ENCODE measurements at regions not wholly inside any gene's neighbourhood (a gene's known extent, or its start where the extent isn't known, plus 50 kb on each side); places are given as distances from the start of the nearest gene placed in this dataset.

DNA sequence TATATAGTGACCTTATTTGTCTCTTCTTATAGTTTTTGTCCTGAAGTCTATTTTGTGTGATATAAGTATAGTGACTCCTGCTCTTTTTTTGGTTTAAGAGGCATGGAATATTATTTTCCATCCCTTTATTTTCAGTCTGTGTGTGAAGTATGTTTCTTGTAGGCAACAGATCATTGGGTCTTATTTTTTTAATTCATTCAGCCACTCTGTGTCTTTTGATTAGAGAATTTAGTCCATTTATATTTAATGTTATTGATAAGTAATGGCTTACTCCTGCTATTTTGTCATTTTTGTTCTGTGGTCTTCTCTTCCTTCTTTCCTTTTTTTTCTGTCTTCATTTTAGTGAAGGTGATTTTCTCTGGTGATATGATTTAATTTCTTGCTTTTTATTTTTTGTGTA lies 51.4 kb upstream of the TOP1 start:
- no peak for FAIRE-seq
- DNase-seq (ENCODE audit: insufficient read length, low spot score) = no peak
- TF ChIP-seq POLR2A (IDR thresholded peaks at IDR 0.05; ENCODE audit: low read depth, low read length) = no peak
- TF ChIP-seq POLR2AphosphoS5 (IDR thresholded peaks at IDR 0.05; ENCODE audit: low read depth, low read length) = no peak
- TF ChIP-seq TAF1 (IDR thresholded peaks at IDR 0.05; ENCODE audit: low read depth, low read length) = no peak
- no peak for TF ChIP-seq SPI1 (IDR thresholded peaks at IDR 0.05; ENCODE audit: low read depth, low read length)
- TF ChIP-seq PAX5 (IDR thresholded peaks at IDR 0.05; ENCODE audit: insufficient read depth, low read length, severe bottlenecking) = no peak
- no peak for TF ChIP-seq POU2F2 (IDR thresholded peaks at IDR 0.05; ENCODE audit: low read depth, low read length)

DNA sequence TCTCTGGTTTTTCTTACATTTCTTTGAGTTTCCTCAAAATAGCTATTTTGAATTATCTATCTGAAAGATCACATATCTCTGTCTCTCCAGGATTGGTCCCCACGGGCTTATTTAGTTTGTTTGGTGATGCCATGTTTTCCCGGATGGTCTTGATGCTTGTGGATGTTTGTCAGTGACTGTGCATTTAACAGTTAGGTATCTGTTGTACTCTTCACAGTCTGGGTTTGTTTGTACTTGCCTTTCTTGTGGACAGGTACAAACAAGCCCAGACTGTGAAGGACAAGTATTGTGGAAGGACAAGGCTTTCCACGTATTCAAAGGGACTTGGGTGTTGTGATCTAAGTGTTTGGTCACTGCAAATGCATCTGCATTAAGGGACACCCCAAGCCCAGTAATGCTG lies 49.9 kb upstream of the TOP1 start:
- FAIRE-seq (no peak), DNase-seq (ENCODE audit: insufficient read length, low spot score) (no peak)
- TF ChIP-seq TAF1 (IDR thresholded peaks at IDR 0.05; ENCODE audit: low read depth, low read length) (no peak), POU2F2 (IDR thresholded peaks at IDR 0.05; ENCODE audit: low read depth, low read length) (no peak), PAX5 (IDR thresholded peaks at IDR 0.05; ENCODE audit: insufficient read depth, low read length, severe bottlenecking) (no peak), POLR2A (IDR thresholded peaks at IDR 0.05; ENCODE audit: low read depth, low read length) (no peak), POLR2AphosphoS5 (IDR thresholded peaks at IDR 0.05; ENCODE audit: low read depth, low read length) (no peak), SPI1 (IDR thresholded peaks at IDR 0.05; ENCODE audit: low read depth, low read length) (no peak)
